ENCODE measurements at regions not wholly inside any gene's neighbourhood (a gene's known extent, or its start where the extent isn't known, plus 50 kb on each side); places are given as distances from the start of the nearest gene placed in this dataset.

DNA sequence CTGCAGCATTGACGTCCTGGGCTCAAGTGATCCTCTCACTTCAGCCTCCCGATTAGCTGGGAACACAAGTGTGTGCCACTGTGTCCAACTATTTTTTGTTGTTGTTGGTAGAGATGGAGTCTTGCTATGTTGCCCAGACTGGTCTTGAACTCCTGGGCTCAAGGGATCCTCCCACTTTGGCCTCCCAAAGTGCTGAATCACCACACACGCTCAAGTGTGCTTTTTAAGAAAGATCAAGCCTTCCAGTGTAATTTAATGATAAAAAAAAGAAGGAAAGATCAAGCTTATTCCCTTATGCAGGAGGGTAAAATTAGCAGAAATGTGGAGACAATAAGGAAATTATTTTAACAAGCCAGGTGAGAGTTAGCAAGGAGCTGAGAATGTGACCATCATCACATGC is 61.1 kb upstream of the SERBP1 start:
- Histone ChIP-seq H3K36me3 (ENCODE audit: control insufficient read depth in 2 of 2, insufficient read depth in 2 of 2, low read length in 1 of 2) (no peaks in the 10 kb centered on the region), H3K27ac (ENCODE audit: control insufficient read depth, insufficient read depth) (no peak overlapping the region), H2AFZ (ENCODE audit: control insufficient read depth, low read depth, low read length) (no peak overlapping the region), H4K20me1 (ENCODE audit: control insufficient read depth, insufficient read depth) (no peaks in the 10 kb centered on the region), H3K9me3 (replicated peaks; ENCODE audit: control insufficient read depth, insufficient read depth, low read length) (no peaks in the 10 kb centered on the region), H3K4me1 (ENCODE audit: control insufficient read depth, insufficient read depth, low read length) (no peaks in the 10 kb centered on the region), H3K79me2 (ENCODE audit: control insufficient read depth, insufficient read depth, low read length) (no peaks in the 10 kb centered on the region), H3K27me3 (replicated peaks in 1 of 2; ENCODE audit: control insufficient read depth in 2 of 2, insufficient read depth in 2 of 2, low read length in 1 of 2) (no peaks in the 10 kb centered on the region), H3K4me3 (no peak overlapping the region), H3K9ac (ENCODE audit: control insufficient read depth, insufficient read depth, low read length) (no peak overlapping the region), H3K4me2 (ENCODE audit: control insufficient read depth, insufficient read depth) (no peak overlapping the region)
- RAD21 ChIA-PET (ENCODE audit: unreplicated experiment) = interaction anchor here (1.0 to 3.1 kb wide), 6 partner anchors 9 to 280 kb away, joined by 3 to 12 read pairs (median 6); no protein-coding TSS in a partner anchor
- CTCF ChIA-PET = interaction anchor here (1.0 to 12.6 kb wide), 9 partner anchors 10 to 280 kb away, joined by 3 to 87 read pairs (median 5); no protein-coding TSS in a partner anchor
- WGBS (ENCODE audit: insufficient coverage, insufficient replicate concordance, low lambda C conversion rate, missing lambda C conversion rate) = 69% methylated on average over 3 of the region's 3 CpGs
- intact Hi-C loops (cut with micrococcal nuclease; ENCODE audit: unreplicated experiment) (no loop called here), in situ Hi-C loops (cut with MboI) (loop anchor here (25.0 kb wide), 1 partner anchor 729 kb away; the partner anchor contains the start of gene DYNLT5)
- DNase-seq (ENCODE audit: low read depth, low spot score) (no peak), ATAC-seq (no peak), FAIRE-seq (no peak)
- no TSS peak for BruUV-seq (replicated peaks)
- SMC1A ChIA-PET (ENCODE audit: uncharacterized antibody, unreplicated experiment) = interaction anchor here (0.6 to 5.1 kb wide), 8 partner anchors 9 to 342 kb away, joined by 3 to 26 read pairs (median 4); no protein-coding TSS in a partner anchor
- TF ChIP-seq HDAC2 (IDR thresholded peaks at IDR 0.05) (no peak), RELA (IDR thresholded peaks at IDR 0.05; ENCODE audit: borderline replicate concordance, partially characterized antibody) (no peak), ESRRA (IDR thresholded peaks at IDR 0.05; ENCODE audit: low read length) (no peak), SIN3A (IDR thresholded peaks at IDR 0.05; ENCODE audit: low read depth, low read length) (no peak), RAD21 (IDR thresholded peaks at IDR 0.05; ENCODE audit: insufficient read depth, low read depth, low read length) (no peak), MYB (IDR thresholded peaks at IDR 0.05; ENCODE audit: borderline replicate concordance, low read depth, low read length) (no peak), SMAD5 (IDR thresholded peaks at IDR 0.05; ENCODE audit: low read depth) (no peak), CHD4 (IDR thresholded peaks at IDR 0.05) (no peak)
- TF ChIP-seq, protein P1, sequence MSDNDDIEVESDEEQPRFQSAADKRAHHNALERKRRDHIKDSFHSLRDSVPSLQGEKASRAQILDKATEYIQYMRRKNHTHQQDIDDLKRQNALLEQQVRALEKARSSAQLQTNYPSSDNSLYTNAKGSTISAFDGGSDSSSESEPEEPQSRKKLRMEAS (IDR thresholded peaks at IDR 0.05; ENCODE audit: low read depth, low read length) = no peak
- TF ChIP-seq, protein P2, sequence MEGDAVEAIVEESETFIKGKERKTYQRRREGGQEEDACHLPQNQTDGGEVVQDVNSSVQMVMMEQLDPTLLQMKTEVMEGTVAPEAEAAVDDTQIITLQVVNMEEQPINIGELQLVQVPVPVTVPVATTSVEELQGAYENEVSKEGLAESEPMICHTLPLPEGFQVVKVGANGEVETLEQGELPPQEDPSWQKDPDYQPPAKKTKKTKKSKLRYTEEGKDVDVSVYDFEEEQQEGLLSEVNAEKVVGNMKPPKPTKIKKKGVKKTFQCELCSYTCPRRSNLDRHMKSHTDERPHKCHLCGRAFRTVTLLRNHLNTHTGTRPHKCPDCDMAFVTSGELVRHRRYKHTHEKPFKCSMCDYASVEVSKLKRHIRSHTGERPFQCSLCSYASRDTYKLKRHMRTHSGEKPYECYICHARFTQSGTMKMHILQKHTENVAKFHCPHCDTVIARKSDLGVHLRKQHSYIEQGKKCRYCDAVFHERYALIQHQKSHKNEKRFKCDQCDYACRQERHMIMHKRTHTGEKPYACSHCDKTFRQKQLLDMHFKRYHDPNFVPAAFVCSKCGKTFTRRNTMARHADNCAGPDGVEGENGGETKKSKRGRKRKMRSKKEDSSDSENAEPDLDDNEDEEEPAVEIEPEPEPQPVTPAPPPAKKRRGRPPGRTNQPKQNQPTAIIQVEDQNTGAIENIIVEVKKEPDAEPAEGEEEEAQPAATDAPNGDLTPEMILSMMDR (IDR thresholded peaks at IDR 0.05 in 2 of 3, conservative IDR thresholded peaks at IDR 0.05 in 1 of 3; ENCODE audit: control insufficient read depth in 2 of 3, extremely low read depth in 1 of 3, insufficient read depth in 1 of 3, low read depth in 3 of 3, low read length in 3 of 3) = no peak
- POLR2A ChIA-PET = no interaction called here

All from GM12878 (cell line).